Activated gamma-delta T cell treated with anti-CD3 and anti-CD28 coated beads, Interleukin-2, amount 50 U/mL, for 16 hours (primary cell): ENCODE measurements at regions not wholly inside any gene's neighbourhood (a gene's known extent, or its start where the extent isn't known, plus 50 kb on each side); places are given as distances from the start of the nearest gene placed in this dataset.
"Not testable (repeated sequence)": the region's sequence is repeated elsewhere in the genome, so short reads cannot be mapped to it uniquely, and the experiment has no call there.

Experiments used
- DNase-seq: peaks from one replicate; pipeline ENCODE4 v3.0.0-alpha.2; 2020; ENCODE audit warnings: low read depth

DNA sequence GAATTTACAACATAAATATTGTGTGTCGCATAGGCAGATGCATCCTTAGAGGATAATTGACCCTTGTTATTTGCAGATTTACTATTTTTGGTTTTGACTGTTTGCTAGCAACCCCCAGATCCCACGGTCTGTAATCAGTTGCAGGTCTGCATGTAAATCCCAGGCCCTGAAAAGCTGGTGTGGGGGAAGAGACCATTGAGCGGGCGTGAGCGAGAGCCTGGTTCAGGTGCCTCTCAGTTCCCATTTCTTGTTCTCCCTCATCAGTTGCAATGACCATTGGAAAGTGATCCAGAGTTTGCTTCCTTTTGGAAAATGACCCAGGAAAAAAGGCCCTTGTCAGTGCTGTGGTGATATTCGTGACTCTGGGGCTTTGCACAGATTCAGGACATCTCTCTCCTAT lies 238.9 kb downstream of the UACA start:
- no peak for DNase-seq

GRCh38 chr15:70523616-70524015 lies 239.7 kb downstream of the UACA start:
- no peak for DNase-seq

GRCh38 chr15:70523192-70523591 lies 240.2 kb downstream of the UACA start:
- no peak for DNase-seq

GRCh38 chr15:70522323-70522966 lies 240.9 kb downstream of the UACA start:
- DNase-seq = no peak

- no peak for DNase-seq
These were observed 241.6 kb downstream of the UACA start for GRCh38 chr15:70521576-70522322.

- DNase-seq = no peak
These were observed 243.7 kb downstream of the UACA start for GRCh38 chr15:70519616-70520015.

DNA sequence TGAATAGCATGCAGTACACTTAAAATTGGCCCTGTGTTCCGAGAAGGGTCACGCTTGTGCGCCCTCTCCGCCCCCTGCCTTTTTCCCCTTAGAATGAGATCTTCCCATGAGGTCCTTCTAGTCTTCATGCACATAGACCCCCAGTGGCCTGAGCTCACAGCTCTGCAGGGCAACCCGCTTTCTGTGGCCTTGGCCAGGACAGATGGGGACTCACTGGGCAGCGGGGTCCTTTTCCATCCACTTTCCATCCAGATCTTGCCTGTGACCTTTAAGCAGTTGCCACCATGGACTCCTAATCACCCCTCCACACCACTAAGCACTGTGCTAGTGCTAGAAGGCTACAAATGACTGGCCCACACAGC lies 244.4 kb downstream of the UACA start:
- DNase-seq = no peak

DNA sequence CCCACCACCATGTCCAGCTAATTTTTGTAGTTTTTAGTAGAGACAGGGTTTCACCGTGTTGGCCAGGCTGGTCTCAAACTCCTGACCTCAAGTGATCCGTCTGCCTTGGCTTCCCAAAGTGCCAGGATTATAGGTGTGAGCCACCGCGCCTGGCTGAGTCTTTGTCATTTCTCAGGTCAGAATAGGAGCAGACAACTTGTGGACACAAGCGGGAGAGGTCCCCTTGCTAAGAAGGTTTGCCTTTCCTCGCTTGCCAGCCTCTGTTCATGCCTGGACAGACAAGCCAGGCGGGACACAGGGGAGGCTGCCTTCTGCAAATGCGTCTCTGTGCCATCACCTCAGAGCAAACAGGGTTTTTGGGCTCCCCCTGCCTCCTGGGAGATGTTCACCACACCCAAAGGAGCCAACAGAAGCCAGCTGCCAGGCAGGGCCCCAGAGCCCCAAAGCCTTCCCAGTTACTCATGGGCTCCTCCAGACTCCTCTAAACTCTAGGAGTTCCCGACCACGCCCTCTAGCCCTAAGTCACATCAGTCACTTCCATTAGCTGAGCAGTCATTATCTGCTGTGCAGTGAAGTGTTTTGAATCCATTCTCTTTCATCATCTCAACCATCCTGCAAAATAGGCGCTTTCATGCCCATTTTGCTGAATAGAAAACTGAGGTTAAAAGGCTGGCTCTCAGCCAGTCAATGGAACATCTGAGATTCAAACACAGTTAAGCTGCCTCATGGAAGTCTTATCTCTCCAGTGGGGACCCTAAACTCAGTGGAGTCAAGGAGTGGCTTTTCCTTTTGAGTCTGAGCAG lies 245.0 kb downstream of the UACA start:
- no peak for DNase-seq

DNA sequence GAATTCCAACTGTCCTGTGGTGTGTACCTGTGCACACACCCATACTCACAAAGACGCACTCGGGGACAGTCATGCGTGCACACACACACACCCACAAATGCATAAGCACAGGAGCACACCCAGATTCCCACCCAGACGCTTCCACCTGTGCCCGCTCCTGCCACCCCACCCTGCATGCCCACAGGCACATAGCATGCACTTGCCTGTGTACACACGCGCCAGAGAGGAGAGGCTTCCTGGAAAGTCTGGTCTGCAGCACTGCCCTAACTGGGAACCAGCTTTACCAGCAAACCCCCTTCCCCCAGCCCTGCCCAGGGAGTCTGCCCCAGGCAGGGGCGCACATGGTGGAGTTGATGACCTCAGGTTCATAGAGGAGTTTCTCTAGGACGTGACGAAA lies 246.2 kb downstream of the UACA start:
- no peak for DNase-seq

GRCh38 chr15:70516408-70517193 lies 246.8 kb downstream of the UACA start:
- DNase-seq = no peak

GRCh38 chr15:70514251-70514650 lies 249.1 kb downstream of the UACA start:
- DNase-seq = no peak

DNA sequence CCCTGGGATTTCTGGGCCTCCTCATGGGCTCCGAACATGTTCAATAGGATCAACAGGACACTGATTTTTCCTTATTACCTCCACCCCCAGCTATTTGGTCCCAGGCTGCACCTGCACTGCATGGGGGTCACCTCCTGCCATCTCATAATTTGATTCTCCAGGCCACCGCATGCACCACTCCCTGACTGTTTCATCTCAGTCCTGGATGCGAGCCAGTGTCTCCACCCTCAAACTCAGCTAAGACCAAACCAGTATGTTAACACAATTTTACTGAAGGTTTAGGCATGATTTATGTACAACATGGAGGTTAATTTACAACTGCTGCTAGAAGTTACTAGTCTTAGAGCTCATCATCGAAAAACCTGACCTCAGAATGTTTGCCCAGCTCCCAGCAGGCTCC lies 249.5 kb downstream of the UACA start:
- DNase-seq = no peak

DNA sequence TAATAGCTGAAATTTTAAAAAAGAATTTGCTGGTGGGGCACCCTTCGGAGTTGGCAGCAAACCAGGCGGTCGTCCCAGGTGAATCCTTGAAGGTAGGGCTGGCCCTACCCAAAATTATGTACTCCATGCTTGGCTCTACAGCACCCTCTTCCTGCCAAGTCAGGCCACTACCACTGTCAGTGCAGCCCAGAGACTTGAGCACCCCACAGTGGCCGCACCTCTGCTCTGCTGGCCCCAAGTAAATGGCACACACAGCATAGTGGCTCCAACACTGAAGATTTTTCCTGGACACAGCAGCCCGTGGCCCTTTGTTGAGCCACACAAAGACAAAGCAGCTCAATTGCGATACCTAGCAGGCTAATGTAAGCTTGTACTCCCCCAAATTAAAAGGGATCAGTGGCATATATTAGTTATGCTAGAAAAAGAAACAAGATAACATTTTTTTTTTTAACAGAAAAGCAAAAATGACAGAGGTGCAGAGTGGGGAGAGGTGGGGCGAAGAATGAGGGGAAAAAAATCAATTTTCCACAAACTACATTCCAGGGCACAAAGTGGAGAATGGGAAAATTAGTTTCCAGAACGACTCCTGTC lies 250.5 kb downstream of the UACA start:
- DNase-seq = peak; percentile 33

- not testable (repeated sequence) for DNase-seq
These were observed 251.3 kb downstream of the UACA start for GRCh38 chr15:70511972-70512587.

- DNase-seq = no peak
These were observed 252.9 kb downstream of the UACA start for GRCh38 chr15:70510433-70510832.

GRCh38 chr15:70509731-70510143 lies 253.6 kb downstream of the UACA start:
- no peak for DNase-seq

DNA sequence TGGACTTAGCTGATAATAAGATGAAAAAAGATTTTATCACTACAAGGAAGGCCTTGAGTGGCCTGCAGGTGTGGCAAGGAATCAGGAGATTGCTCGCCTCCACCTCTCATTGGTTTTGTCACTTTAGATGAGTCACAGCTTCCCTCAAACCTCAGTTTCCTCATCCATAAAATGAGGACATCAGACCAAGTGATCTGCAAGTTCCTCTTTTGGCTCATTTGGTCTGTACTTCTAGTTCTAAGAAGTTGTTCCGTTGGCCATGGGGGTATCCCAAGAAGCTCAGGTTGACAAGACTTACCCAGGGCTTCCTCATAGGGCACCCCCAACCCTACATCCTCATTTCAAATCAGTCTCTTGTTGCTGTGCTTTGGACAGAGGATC lies 254.1 kb downstream of the UACA start:
- DNase-seq = no peak

- no peak for DNase-seq
These were observed 254.6 kb downstream of the UACA start for GRCh38 chr15:70508561-70509281.

GRCh38 chr15:70507772-70508371 lies 255.5 kb downstream of the UACA start:
- no peak for DNase-seq
